GM12891 (cell line): ENCODE measurements at regions not wholly inside any gene's neighbourhood (a gene's known extent, or its start where the extent isn't known, plus 50 kb on each side); places are given as distances from the start of the nearest gene placed in this dataset.
"Not testable (repeated sequence)": the region's sequence is repeated elsewhere in the genome, so short reads cannot be mapped to it uniquely, and the experiment has no call there.

ENCODE experiments used
- POLR2A ChIP-seq: IDR thresholded peaks from 2 replicates; pipeline ENCODE4 v1.6.1; 2011; ENCODE audit warnings: low read depth, low read length, control low read depth
- POLR2AphosphoS5 ChIP-seq: IDR thresholded peaks from 2 replicates; pipeline ENCODE4 v1.6.1; 2011; ENCODE audit warnings: low read depth, low read length, control low read depth

GRCh38 chr5:144994356-144994755, 823.7 kb downstream of the KCTD16 start:
- not testable (repeated sequence) for TF ChIP-seq POLR2A, POLR2AphosphoS5
